ENCODE measurements at regions not wholly inside any gene's neighbourhood (a gene's known extent, or its start where the extent isn't known, plus 50 kb on each side); places are given as distances from the start of the nearest gene placed in this dataset.

DNA sequence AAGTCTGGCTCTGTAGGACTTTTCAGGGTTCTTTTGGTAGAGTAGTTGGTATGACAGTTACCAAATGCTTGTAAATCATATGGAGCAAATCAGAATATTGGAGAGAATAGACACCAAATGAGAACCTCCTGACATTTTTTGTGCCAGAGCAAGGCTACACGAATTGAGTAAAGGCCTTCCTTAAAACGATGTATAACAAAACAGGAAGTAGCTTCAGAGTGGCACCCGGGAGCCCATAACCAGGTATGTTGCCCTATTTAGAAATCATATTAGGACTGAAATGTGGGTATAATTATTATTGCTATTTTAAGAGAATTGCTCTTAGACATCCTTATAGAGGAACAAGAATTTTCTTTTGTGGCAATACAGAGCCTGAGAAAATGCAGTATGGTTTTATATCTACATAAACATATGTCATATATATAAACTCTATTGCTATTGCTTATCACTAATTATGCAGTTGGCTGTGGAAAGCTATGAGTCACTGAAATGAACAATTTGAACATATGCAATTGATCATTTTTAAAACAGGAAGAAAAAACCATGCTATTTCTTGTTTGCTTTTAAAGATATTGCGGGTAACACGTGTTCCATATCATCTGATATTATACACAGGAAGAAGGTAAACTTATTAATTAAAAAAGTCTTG is 197.4 kb upstream of the MTPN start:
- no peaks in the 10 kb centered on the region for H3K36me3 Mint-ChIP-seq (ENCODE audit: low read depth, unreplicated experiment)

GRCh38 chr7:136173874-136174273 is 196.7 kb upstream of the MTPN start:
- TF ChIP-seq, protein P1, sequence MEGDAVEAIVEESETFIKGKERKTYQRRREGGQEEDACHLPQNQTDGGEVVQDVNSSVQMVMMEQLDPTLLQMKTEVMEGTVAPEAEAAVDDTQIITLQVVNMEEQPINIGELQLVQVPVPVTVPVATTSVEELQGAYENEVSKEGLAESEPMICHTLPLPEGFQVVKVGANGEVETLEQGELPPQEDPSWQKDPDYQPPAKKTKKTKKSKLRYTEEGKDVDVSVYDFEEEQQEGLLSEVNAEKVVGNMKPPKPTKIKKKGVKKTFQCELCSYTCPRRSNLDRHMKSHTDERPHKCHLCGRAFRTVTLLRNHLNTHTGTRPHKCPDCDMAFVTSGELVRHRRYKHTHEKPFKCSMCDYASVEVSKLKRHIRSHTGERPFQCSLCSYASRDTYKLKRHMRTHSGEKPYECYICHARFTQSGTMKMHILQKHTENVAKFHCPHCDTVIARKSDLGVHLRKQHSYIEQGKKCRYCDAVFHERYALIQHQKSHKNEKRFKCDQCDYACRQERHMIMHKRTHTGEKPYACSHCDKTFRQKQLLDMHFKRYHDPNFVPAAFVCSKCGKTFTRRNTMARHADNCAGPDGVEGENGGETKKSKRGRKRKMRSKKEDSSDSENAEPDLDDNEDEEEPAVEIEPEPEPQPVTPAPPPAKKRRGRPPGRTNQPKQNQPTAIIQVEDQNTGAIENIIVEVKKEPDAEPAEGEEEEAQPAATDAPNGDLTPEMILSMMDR (IDR thresholded peaks at IDR 0.05; ENCODE audit: unreplicated experiment): no peak
- H3K4me3 Mint-ChIP-seq (ENCODE audit: unreplicated experiment): no peak overlapping the region
- DNase-seq (ENCODE audit: low spot score): no peak
- no peaks in the 10 kb centered on the region for H3K36me3 Mint-ChIP-seq (ENCODE audit: low read depth, unreplicated experiment)
- H3K4me1 Mint-ChIP-seq (ENCODE audit: unreplicated experiment): no peaks in the 10 kb centered on the region
- H3K9me3 Mint-ChIP-seq (ENCODE audit: unreplicated experiment): no peaks in the 10 kb centered on the region
- no peaks in the 10 kb centered on the region for H3K27me3 Mint-ChIP-seq (ENCODE audit: unreplicated experiment)
- H3K27ac Mint-ChIP-seq (ENCODE audit: unreplicated experiment): no peak overlapping the region

More for the DNA sequence above, 197.4 kb upstream of the MTPN start:
- Mint-ChIP-seq H3K4me3 (ENCODE audit: unreplicated experiment) (no peak overlapping the region), H3K4me1 (ENCODE audit: unreplicated experiment) (no peaks in the 10 kb centered on the region), H3K27me3 (ENCODE audit: unreplicated experiment) (no peaks in the 10 kb centered on the region), H3K9me3 (ENCODE audit: unreplicated experiment) (no peaks in the 10 kb centered on the region), H3K27ac (ENCODE audit: unreplicated experiment) (no peak overlapping the region)
- no peak for DNase-seq (ENCODE audit: low spot score)
- TF ChIP-seq, protein P1 (IDR thresholded peaks at IDR 0.05; ENCODE audit: unreplicated experiment): no peak

DNA sequence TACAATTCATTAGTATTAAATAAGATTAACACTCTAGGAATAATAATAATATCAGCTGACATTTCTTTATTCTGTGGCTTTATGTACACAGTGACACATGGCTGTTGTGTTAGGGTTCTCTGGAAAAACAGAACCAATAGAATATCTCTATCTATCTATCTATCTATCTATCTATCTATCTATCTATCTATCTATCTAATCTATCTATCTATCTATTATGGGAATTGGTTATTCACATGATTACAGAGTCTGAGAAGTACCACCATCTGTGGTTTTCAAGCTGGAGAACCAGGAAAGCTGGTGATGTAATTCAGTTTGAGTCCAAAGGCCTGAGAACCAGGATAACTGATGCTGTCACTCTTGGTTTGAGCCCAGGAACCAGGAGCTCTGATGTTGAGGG is 194.1 kb upstream of the MTPN start:
- TF ChIP-seq, protein P1 (IDR thresholded peaks at IDR 0.05; ENCODE audit: unreplicated experiment): no peak
- no peak overlapping the region for H3K27ac Mint-ChIP-seq (ENCODE audit: unreplicated experiment)
- H3K36me3 Mint-ChIP-seq (ENCODE audit: low read depth, unreplicated experiment): no peaks in the 10 kb centered on the region

DNA sequence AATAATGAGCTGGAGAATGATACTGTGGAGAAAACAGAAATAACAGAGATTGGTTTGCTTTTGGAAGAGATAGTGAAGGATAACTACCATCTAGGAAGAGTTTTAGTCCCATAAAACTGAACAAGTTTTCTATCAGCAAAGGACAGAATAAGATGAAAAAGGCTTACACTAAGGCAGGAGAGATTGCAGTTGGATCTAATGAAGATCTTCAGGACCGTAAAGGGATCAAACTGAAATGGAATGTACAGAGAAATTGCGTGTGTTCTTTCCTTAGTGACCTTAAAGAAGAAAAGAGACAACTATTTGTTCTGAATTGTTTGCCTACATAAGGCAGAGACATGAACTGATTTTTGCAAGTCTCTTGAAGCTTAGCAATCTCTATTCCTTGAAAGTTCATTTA is 191.7 kb upstream of the MTPN start:
- TF ChIP-seq, protein P1 (IDR thresholded peaks at IDR 0.05; ENCODE audit: unreplicated experiment): no peak
- H3K9me3 Mint-ChIP-seq (ENCODE audit: unreplicated experiment): no peaks in the 10 kb centered on the region
- H3K27me3 Mint-ChIP-seq (ENCODE audit: unreplicated experiment): no peaks in the 10 kb centered on the region
- no peaks in the 10 kb centered on the region for H3K4me1 Mint-ChIP-seq (ENCODE audit: unreplicated experiment)
- no peak overlapping the region for H3K27ac Mint-ChIP-seq (ENCODE audit: unreplicated experiment)
- DNase-seq (ENCODE audit: low spot score): no peak
- no peak overlapping the region for H3K4me3 Mint-ChIP-seq (ENCODE audit: unreplicated experiment)
- H3K36me3 Mint-ChIP-seq (ENCODE audit: low read depth, unreplicated experiment): no peaks in the 10 kb centered on the region

More for the DNA sequence above, 194.1 kb upstream of the MTPN start:
- Mint-ChIP-seq H3K4me3 (ENCODE audit: unreplicated experiment) (no peak overlapping the region), H3K27me3 (ENCODE audit: unreplicated experiment) (no peaks in the 10 kb centered on the region), H3K4me1 (ENCODE audit: unreplicated experiment) (no peaks in the 10 kb centered on the region), H3K9me3 (ENCODE audit: unreplicated experiment) (no peaks in the 10 kb centered on the region)
- no peak for DNase-seq (ENCODE audit: low spot score)

- Mint-ChIP-seq H3K4me1 (ENCODE audit: unreplicated experiment) (no peaks in the 10 kb centered on the region), H3K27ac (ENCODE audit: unreplicated experiment) (no peak overlapping the region), H3K27me3 (ENCODE audit: unreplicated experiment) (no peaks in the 10 kb centered on the region), H3K9me3 (ENCODE audit: unreplicated experiment) (no peaks in the 10 kb centered on the region), H3K4me3 (ENCODE audit: unreplicated experiment) (no peak overlapping the region), H3K36me3 (ENCODE audit: low read depth, unreplicated experiment) (no peaks in the 10 kb centered on the region)
- DNase-seq (ENCODE audit: low spot score): no peak
- TF ChIP-seq, protein P1 (IDR thresholded peaks at IDR 0.05; ENCODE audit: unreplicated experiment): no peak
These were observed 190.8 kb upstream of the MTPN start for GRCh38 chr7:136167991-136168390.
